NCI-H146 treated with DMSO at 0.1 percent for 48 hours (cell line): ENCODE measurements at regions not wholly inside any gene's neighbourhood (a gene's known extent, or its start where the extent isn't known, plus 50 kb on each side); places are given as distances from the start of the nearest gene placed in this dataset.

Source experiments
- DNase-seq: peaks from one replicate; lab custom pipeline; 2025; ENCODE audit not compliant: unreplicated experiment; lab: John Stamatoyannopoulos, UW

GRCh38 chr15:69652751-69653305 is 200.2 kb downstream of the RPLP1 start:
- DNase-seq, result no peak

GRCh38 chr15:69653306-69653705 is 200.7 kb downstream of the RPLP1 start:
- no peak for DNase-seq

DNA sequence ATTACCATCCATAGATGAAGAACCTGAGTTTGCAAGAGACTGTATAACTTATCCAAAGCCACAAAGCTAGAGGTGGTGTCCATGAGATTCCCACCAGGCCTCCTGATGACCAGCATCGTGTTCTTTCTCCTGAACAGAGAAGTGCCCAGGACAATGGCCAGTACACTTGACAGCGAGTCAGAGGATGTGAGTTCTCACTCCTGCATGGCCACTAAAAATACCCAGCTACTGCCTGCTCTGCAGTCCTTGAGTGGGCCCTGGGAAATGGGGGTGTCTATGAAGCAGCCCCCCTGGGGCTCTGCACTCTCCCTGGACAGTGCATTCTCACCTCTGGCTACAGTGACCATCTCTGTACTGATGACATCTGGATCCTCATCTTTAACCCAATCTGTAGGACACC is 201.2 kb downstream of the RPLP1 start:
- no peak for DNase-seq

- DNase-seq, result no peak
These were observed 203.8 kb downstream of the RPLP1 start for GRCh38 chr15:69656271-69657030.

GRCh38 chr15:69657626-69658025 is 205.0 kb downstream of the RPLP1 start:
- no peak for DNase-seq

GRCh38 chr15:69658411-69658945 is 205.9 kb downstream of the RPLP1 start:
- DNase-seq, result no peak

DNA sequence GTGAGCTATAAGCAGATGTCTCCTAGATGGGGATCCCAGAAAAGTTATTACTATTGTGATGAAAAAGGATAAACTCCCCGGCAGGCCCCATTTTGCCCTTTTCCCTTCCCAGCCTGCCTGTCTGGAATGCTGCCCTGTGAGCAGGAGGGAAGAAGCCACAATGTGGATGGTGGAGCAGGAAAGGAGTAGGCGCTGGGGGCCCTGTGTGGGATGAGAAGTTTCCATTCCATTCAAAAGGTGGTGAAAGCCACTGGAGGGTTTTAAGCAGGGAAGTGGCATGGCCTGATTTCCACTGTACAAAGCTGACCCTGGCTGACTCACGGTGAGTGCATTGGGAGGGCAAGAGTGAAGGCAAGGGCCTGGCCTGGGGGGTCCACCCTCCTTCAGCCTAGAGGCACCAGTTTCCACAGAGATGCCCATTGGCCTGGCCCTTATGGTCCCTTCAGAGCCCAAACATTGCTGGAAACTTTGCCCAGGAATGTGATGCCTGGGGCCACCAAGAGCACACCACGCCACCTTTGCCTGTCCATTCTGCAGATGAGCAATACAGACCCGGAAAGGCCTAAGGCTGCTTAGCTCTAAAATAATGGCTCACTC is 206.9 kb downstream of the RPLP1 start:
- DNase-seq, result no peak

DNA sequence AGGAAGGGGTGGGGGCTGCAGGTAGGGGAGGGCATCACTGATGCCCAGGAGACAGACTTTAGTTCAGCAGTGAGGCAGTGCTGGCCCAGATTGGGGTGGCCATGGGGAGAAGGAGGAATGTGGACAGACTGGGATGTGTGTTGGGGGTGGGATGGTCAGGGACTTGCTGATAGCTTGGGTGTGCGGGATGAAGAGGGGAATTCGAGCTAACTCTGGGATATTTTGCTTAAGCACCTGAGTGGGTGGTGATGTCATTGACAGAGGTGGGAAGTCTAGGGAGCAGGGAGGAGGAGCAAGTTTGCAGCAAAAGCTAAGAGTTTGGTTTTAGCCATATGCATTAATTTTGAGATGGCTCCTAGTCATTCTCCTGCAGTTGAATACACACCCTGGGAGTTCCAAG is 207.5 kb downstream of the RPLP1 start:
- DNase-seq, result no peak

- no peak for DNase-seq
These were observed 208.2 kb downstream of the RPLP1 start for GRCh38 chr15:69660658-69661405.

DNA sequence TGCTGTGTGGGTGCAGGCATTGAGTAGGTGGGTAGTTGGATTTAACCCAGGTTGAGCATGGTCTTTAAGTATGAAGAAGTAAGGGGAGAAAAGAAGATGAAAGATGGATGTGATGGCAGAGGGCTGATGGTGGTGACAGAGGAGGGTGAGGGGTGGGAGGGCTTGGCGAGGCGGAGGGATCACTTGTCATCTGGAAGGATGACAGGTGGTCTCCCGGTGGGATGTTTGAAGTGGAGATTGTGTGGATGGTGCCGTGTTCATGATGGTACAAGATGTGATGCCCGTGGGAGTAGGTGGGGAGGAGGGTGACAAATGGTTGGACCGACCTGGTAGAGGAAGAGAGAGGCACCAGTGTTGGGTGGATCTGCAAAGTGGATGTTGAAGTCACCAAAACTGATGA is 208.8 kb downstream of the RPLP1 start:
- no peak for DNase-seq

- DNase-seq, result no peak
These were observed 209.4 kb downstream of the RPLP1 start for GRCh38 chr15:69661871-69662644.

- no peak for DNase-seq
These were observed 210.0 kb downstream of the RPLP1 start for GRCh38 chr15:69662645-69663000.

- no peak for DNase-seq
These were observed 210.8 kb downstream of the RPLP1 start for GRCh38 chr15:69663441-69663840.

DNA sequence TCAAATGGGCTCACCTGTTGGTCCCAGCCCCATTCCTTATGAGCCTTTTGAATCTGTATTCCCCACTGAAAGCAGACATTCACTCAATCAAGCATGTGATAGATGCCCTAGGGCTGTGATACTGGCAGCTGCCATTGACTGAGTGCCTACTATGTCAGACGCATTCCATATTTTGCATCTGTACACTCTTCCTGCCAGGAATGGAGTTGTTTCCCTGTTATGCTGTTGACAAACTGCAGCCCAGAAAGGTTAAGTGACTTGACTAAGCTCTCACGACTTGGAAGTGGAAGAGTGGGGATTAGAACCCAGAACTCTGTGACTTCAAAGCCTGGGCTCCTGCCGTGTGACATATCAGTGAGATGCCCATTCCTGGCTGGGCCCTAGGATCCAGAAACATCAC is 211.4 kb downstream of the RPLP1 start:
- no peak for DNase-seq

DNA sequence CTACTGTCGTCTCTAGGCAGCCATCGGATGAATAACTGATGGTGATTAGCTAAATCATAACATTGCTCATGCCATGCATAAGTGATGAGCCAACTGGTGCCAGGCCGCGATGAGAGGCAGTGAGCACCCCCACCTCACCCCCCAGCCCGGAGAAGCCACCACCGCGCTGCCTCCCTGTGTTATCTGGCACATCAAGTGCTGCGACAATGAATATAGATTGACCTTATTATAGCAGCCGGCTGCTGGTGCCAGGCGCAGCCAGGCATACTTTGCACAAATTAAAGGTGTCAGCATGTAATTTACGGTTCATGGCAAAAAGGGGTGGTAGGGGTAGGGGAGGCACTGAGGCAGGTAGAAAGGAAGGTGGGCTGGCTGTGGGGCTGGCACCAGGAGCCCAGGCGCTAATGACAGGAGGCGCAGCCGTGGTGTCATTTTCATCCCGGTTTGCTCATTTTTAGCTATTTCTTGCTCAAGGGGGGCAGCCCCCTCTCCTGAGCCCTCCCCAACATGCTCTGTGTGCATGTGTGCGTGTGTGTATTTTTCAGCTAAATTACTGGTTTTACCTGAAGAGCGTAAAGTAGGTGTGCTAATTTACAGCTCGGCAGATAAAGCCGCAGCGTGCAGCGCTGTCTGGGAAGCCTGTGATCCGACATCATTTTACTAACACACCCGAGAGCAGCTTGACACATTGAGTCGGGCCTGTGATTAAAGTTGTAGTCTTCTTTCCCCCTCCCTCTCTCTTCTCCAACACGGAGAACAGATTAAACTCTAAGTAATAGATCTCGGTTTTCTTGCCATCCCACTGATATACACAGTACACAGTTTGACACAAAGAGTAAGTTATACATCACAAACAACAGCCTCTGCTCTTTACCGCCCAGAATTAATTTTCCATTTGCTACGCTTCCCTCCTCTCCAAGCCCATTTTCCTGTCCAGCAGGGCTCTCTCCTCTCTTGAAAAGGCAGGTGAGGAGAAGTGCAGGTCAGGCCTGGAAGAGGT is 212.3 kb downstream of the RPLP1 start:
- no peak for DNase-seq

DNA sequence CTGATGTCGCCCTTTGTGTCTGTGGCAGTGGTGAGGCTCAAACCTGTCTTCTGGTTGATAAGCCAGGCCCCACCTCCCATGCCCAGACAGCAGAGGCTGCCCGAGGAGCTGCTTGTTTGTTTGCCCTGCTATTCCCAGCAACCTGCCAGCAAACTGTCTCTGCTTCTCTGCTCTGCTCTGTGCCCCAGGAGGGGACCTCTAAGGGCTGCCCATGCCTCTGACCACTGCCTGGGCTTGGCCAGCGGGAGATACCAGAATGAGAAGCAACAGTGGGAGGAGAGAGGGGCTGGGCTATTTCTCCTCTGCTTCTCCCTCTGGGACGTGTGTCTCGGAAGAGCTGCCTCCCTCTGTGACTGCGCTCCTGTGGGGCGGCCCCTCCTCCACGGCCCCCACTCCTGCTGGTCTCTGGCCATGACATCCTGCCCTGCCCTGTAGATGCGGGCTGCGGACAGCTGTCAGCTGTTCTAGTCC is 213.1 kb downstream of the RPLP1 start:
- no peak for DNase-seq

DNA sequence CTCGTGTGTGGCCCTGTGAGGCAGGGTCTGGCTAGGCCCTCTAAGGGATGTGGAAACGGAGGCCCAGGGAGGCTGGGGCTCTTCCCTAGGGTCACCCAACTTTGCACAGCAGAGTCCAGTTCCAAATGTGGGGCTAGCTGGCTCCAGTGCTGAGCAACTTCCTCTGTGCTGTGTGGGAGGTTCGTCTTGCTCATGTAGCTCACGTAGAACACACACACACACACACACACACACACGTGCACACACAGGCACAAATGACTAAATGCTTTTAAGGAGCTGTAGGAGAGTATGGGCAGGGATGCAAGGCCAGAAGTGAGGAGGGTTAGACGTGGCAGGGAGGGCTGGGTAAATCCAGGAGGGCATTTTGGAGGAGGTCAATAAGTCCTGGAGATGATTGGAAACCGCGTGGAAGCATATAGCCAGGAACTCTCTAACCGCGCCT is 213.8 kb downstream of the RPLP1 start:
- DNase-seq, result no peak

DNA sequence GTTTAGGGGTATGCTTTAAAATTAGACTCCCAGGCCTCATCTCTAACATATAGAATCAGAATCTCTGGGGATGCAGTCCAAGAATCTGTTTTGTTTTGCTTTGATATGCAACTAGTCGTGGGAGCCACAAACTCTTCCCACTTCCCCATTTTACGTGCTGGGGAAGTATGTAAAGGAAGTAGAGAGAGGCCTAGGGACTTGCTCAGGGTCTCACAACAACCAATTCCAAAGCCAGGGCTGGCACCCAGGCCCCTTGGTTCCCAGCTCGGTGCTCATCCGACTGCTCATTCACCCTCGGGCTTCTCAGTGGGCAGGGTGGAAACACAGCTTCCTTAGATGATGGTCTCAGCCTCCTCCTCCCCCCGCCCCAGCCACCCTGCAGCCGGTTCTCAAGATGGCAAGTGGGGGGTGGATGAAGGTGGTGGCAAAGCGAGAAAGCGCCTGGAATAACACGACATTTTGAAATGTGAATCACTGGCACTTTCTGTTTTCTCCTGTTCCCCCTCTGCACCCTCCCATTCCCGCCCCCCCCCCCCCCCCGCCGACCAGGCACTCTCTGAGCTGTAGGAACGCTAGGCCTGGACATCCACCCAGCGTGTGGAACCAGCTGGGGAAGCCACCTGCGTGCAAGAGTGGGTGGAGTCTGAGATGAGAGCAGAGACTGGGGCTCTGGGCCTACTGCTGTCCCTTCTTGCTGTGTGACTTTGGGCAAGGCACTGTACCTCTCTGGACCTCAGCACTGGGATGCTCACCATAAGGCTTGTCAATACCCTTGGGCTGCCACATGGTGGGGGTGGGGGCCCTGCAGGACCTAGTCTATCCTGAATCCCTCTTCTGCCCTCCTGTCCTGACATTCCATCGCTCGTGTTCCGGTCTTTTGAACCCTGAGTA is 214.5 kb downstream of the RPLP1 start:
- no peak for DNase-seq
